CD4-positive, alpha-beta T cell (primary cell): ENCODE measurements at regions not wholly inside any gene's neighbourhood (a gene's known extent, or its start where the extent isn't known, plus 50 kb on each side); places are given as distances from the start of the nearest gene placed in this dataset.
"Not testable (repeated sequence)": the region's sequence is repeated elsewhere in the genome, so short reads cannot be mapped to it uniquely, and the experiment has no call there.

Source experiments
- ATAC-seq: fragments of 200-7000 bp; cut with Tn5 transposase; one replicate; pipeline ENCODE4 v1.10.0; 2022; ENCODE audit warnings: mild to moderate bottlenecking; ENCODE audit not compliant: poor library complexity
- CTCF ChIA-PET: fragments of 350-600 bp; sonication (Branson Sonifier 250); formaldehyde crosslinking; loops from one replicate; lab custom pipeline; 2021; ENCODE audit warnings: antibody characterized with exemption, inconsistent platforms; lab: Charles Lee
- POLR2A ChIA-PET: fragments of 350-600 bp; sonication (Branson Sonifier 250); formaldehyde crosslinking; loops from one replicate; lab custom pipeline; 2021; ENCODE audit warnings: antibody characterized with exemption, inconsistent platforms; lab: Charles Lee
- DNase-seq, 14 experiments: peaks; one replicate each; pipeline ENCODE4 v3.0.0-alpha.2; 2013 to 2020; ENCODE audit warnings: mixed read lengths in 2 of 14
- H3K27ac ChIP-seq, 2 donors: one replicate each; pipeline versions ENCODE4 v1.5.1 to v1.7.0; 2013; ENCODE audit warnings: low read length in 2 of 2, low read depth in 1 of 2, mild to moderate bottlenecking in 1 of 2
- H3K27me3 ChIP-seq, 2 experiments: 1 replicate in 1 of 2; 2 replicates in 1 of 2; pipeline versions ENCODE4 v1.6.1 to v1.7.0; 2013; ENCODE audit warnings: low read length in 2 of 2, control low read depth in 1 of 2, mild to moderate bottlenecking in 1 of 2, moderate library complexity in 1 of 2; ENCODE audit not compliant: insufficient read depth in 2 of 2, control insufficient read depth in 1 of 2
- H3K36me3 ChIP-seq: one replicate; pipeline ENCODE4 v1.6.1; 2013; ENCODE audit warnings: low read length, control low read depth; ENCODE audit not compliant: insufficient read depth
- H3K4me1 ChIP-seq: one replicate; pipeline ENCODE4 v1.6.1; 2013; ENCODE audit warnings: low read length, control low read depth; ENCODE audit not compliant: insufficient read depth
- H3K4me3 ChIP-seq: one replicate; pipeline ENCODE4 v1.5.1; 2013; ENCODE audit warnings: mild to moderate bottlenecking, low read length, moderate library complexity
- H3K9me3 ChIP-seq, 2 experiments: 1 replicate in 1 of 2; 2 replicates in 1 of 2; pipeline versions ENCODE4 v1.6.1 to v1.7.0; 2013; ENCODE audit warnings: low read length in 2 of 2, mild to moderate bottlenecking in 2 of 2, control low read depth in 1 of 2, moderate library complexity in 1 of 2; ENCODE audit not compliant: control insufficient read depth in 1 of 2, insufficient read depth in 1 of 2
- H3K27ac Mint-ChIP-seq: one replicate; pipeline ENCODE4 v1.8.0; 2020; ENCODE audit warnings: mixed read lengths
- H3K27me3 Mint-ChIP-seq: one replicate; pipeline ENCODE4 v1.8.0; 2021; ENCODE audit warnings: mixed read lengths
- H3K36me3 Mint-ChIP-seq: one replicate; pipeline ENCODE4 v1.8.0; 2021; ENCODE audit warnings: low read depth, mixed read lengths
- H3K4me1 Mint-ChIP-seq: one replicate; pipeline ENCODE4 v1.8.0; 2021; ENCODE audit warnings: low read depth, mixed read lengths
- H3K4me3 Mint-ChIP-seq: one replicate; pipeline ENCODE4 v1.8.0; 2020; ENCODE audit warnings: mild to moderate bottlenecking, mixed read lengths
- H3K9me3 Mint-ChIP-seq: one replicate; pipeline ENCODE4 v1.8.0; 2020; ENCODE audit warnings: mixed read lengths
- CTCF ChIP-seq: fragments of 200-600 bp; IDR thresholded peaks from one replicate; pipeline ENCODE4 v1.8.0; 2022; ENCODE audit warnings: antibody characterized with exemption, mild to moderate bottlenecking
- intact Hi-C, 2 experiments: fragments of 100-400 bp; cut with DNase I in 1 of 2; cut with micrococcal nuclease in 1 of 2; formaldehyde crosslinking; loops; one replicate each; pipeline versions ENCODE4 v1.15.1 to v1.9.0; 2023 to 2025; cut with DNase I, micrococcal nuclease

GRCh38 chrX:138240266-138240665, 471.3 kb downstream of the FGF13 start:
- Mint-ChIP-seq H3K4me3 (no peak overlapping the region), H3K36me3 (no peaks in the 10 kb centered on the region), H3K27ac (no peak overlapping the region), H3K9me3 (peaks cover 2% of the 10 kb centered on the region), H3K27me3 (no peaks in the 10 kb centered on the region), H3K4me1 (no peaks in the 10 kb centered on the region)
- Histone ChIP-seq H3K4me3 (no peak overlapping the region), H3K27me3 (no peaks in the 10 kb centered on the region), H3K4me1 (no peaks in the 10 kb centered on the region), H3K36me3 (no peaks in the 10 kb centered on the region), H3K9me3 (no peaks in the 10 kb centered on the region), H3K27ac (no peak overlapping the region)
- ChIA-PET POLR2A (no interaction called here), CTCF (no interaction called here)
- no peak for TF ChIP-seq CTCF
- ATAC-seq: no peak
- intact Hi-C loops: no loop called here
- no peak for DNase-seq

- no peaks in the 10 kb centered on the region for H3K36me3 ChIP-seq
- H3K9me3 Mint-ChIP-seq: no peaks in the 10 kb centered on the region
- no peaks in the 10 kb centered on the region for H3K27me3 ChIP-seq
- no peaks in the 10 kb centered on the region for H3K4me1 Mint-ChIP-seq
- no peak for ATAC-seq
- no peak overlapping the region for H3K27ac Mint-ChIP-seq
- intact Hi-C loops: no loop called here
- POLR2A ChIA-PET: no interaction called here
- no peaks in the 10 kb centered on the region for H3K4me1 ChIP-seq
- CTCF ChIA-PET: no interaction called here
- no peaks in the 10 kb centered on the region for H3K27me3 Mint-ChIP-seq
- no peak for TF ChIP-seq CTCF
- H3K36me3 Mint-ChIP-seq: no peaks in the 10 kb centered on the region
- H3K4me3 Mint-ChIP-seq: no peak overlapping the region
- H3K9me3 ChIP-seq: no peaks in the 10 kb centered on the region
- no peak overlapping the region for H3K4me3 ChIP-seq
- no peak for DNase-seq
- no peak overlapping the region for H3K27ac ChIP-seq
Observed at GRCh38 chrX:138254001-138254400, 457.5 kb downstream of the FGF13 start.

GRCh38 chrX:138255373-138255772, 456.1 kb downstream of the FGF13 start:
- TF ChIP-seq CTCF: no peak
- Mint-ChIP-seq H3K36me3 (no peaks in the 10 kb centered on the region), H3K27ac (no peak overlapping the region), H3K9me3 (no peaks in the 10 kb centered on the region), H3K27me3 (no peaks in the 10 kb centered on the region), H3K4me1 (no peaks in the 10 kb centered on the region), H3K4me3 (no peak overlapping the region)
- ChIA-PET POLR2A (interaction anchor here (0.5 kb wide), 1 partner anchor 366 kb away, joined by 4 read pairs; no protein-coding TSS in a partner anchor), CTCF (no interaction called here)
- DNase-seq (no peak), ATAC-seq (no peak)
- Histone ChIP-seq H3K9me3 (no peaks in the 10 kb centered on the region), H3K36me3 (no peaks in the 10 kb centered on the region), H3K4me3 (no peak overlapping the region), H3K4me1 (no peaks in the 10 kb centered on the region), H3K27me3 (no peaks in the 10 kb centered on the region), H3K27ac (no peak overlapping the region)
- intact Hi-C loops: no loop called here

GRCh38 chrX:138264095-138264494, 447.4 kb downstream of the FGF13 start:
- H3K27ac ChIP-seq, H3K4me1 ChIP-seq, H3K9me3 Mint-ChIP-seq, H3K36me3 ChIP-seq, H3K36me3 Mint-ChIP-seq, H3K27me3 Mint-ChIP-seq, H3K27me3 ChIP-seq, CTCF ChIA-PET, H3K27ac Mint-ChIP-seq, H3K9me3 ChIP-seq, H3K4me3 Mint-ChIP-seq, H3K4me1 Mint-ChIP-seq, ATAC-seq, intact Hi-C loops, H3K4me3 ChIP-seq, DNase-seq: not testable (repeated sequence)
- POLR2A ChIA-PET: interaction anchor here (0.7 kb wide), 1 partner anchor 42 kb away, joined by 3 read pairs; no protein-coding TSS in a partner anchor
